ENCODE measurements at regions not wholly inside any gene's neighbourhood (a gene's known extent, or its start where the extent isn't known, plus 50 kb on each side); places are given as distances from the start of the nearest gene placed in this dataset.

DNA sequence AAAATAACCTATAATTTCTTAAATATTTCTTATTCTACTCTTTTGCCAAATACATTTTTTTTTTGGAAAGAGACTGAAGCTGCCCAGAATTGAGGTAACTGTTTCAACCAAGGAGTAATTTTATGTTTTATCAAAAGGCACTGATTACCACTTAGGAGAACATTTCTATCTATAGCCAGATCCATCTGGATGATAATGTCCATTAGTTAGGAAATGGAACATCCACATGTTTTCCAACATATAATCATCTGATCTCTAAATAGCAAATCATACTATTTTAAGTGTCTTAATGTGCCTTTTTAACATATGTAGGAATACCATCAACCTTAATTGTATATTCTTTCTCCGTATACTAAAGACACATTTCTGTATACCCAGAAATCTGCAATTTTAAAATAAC is 1068.9 kb downstream of the NXPH1 start:
- Histone ChIP-seq H3K4me2 (ENCODE audit: low read length) (no peak overlapping the region), H4K20me1 (ENCODE audit: insufficient read depth) (no peaks in the 10 kb centered on the region), H3F3A (ENCODE audit: insufficient read depth, low read length, poor library complexity, severe bottlenecking) (no peaks in the 10 kb centered on the region), H3K79me2 (replicated peaks; ENCODE audit: insufficient read depth, low read length) (no peaks in the 10 kb centered on the region), H2AFZ (ENCODE audit: low read depth, low read length) (no peak overlapping the region), H3K9ac (ENCODE audit: low read length) (no peak overlapping the region), H3K27me3 (ENCODE audit: insufficient read depth, low read depth, low read length) (no peaks in the 10 kb centered on the region), H3K9me2 (ENCODE audit: insufficient read depth, low read length) (no peaks in the 10 kb centered on the region), H3K27ac (ENCODE audit: low read length) (no peak overlapping the region), H3K9me3 (ENCODE audit: low read length) (no peaks in the 10 kb centered on the region), H3K36me3 (ENCODE audit: insufficient read depth, low read length) (no peaks in the 10 kb centered on the region), H3K4me3 (ENCODE audit: low read length) (no peak overlapping the region)
- TF ChIP-seq, protein P1, sequence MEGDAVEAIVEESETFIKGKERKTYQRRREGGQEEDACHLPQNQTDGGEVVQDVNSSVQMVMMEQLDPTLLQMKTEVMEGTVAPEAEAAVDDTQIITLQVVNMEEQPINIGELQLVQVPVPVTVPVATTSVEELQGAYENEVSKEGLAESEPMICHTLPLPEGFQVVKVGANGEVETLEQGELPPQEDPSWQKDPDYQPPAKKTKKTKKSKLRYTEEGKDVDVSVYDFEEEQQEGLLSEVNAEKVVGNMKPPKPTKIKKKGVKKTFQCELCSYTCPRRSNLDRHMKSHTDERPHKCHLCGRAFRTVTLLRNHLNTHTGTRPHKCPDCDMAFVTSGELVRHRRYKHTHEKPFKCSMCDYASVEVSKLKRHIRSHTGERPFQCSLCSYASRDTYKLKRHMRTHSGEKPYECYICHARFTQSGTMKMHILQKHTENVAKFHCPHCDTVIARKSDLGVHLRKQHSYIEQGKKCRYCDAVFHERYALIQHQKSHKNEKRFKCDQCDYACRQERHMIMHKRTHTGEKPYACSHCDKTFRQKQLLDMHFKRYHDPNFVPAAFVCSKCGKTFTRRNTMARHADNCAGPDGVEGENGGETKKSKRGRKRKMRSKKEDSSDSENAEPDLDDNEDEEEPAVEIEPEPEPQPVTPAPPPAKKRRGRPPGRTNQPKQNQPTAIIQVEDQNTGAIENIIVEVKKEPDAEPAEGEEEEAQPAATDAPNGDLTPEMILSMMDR (IDR thresholded peaks at IDR 0.05; ENCODE audit: poor library complexity, severe bottlenecking): no peak
- TF ChIP-seq EZH2 (IDR thresholded peaks at IDR 0.05; ENCODE audit: borderline replicate concordance, insufficient read depth, low read length, poor library complexity, severe bottlenecking) (no peak), EP300 (conservative IDR thresholded peaks at IDR 0.05; ENCODE audit: poor library complexity, severe bottlenecking) (no peak), MXI1 (conservative IDR thresholded peaks at IDR 0.05; ENCODE audit: poor library complexity, severe bottlenecking) (no peak), RAD21 (conservative IDR thresholded peaks at IDR 0.05) (no peak), SMC3 (conservative IDR thresholded peaks at IDR 0.05; ENCODE audit: poor library complexity) (no peak), POLR2AphosphoS5 (IDR thresholded peaks at IDR 0.05) (no peak)

DNA sequence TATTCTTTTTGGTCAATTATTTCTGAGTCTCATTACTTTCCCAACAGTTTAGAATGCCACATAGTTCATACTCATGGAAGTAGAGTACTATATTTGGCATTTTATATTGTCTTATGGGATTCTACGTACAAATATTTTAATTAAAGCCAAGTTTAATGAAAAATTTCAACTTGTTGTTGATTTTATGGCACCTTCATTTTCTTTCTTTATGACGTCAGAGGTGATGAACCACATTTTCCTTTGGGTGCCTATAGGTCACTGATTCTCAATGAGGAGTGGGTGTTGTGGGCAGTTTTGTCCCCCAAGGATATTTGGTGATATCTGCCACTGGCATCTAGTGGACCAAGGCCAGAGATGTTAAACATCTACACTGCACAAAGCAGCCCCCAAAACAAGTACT is 1071.3 kb downstream of the NXPH1 start:
- TF ChIP-seq TAF1 (IDR thresholded peaks at IDR 0.05; ENCODE audit: low read depth): no peak
- TF ChIP-seq, protein P1 (IDR thresholded peaks at IDR 0.05; ENCODE audit: poor library complexity, severe bottlenecking): no peak
- TF ChIP-seq SMC3 (conservative IDR thresholded peaks at IDR 0.05; ENCODE audit: poor library complexity): no peak
- TF ChIP-seq, protein P2, sequence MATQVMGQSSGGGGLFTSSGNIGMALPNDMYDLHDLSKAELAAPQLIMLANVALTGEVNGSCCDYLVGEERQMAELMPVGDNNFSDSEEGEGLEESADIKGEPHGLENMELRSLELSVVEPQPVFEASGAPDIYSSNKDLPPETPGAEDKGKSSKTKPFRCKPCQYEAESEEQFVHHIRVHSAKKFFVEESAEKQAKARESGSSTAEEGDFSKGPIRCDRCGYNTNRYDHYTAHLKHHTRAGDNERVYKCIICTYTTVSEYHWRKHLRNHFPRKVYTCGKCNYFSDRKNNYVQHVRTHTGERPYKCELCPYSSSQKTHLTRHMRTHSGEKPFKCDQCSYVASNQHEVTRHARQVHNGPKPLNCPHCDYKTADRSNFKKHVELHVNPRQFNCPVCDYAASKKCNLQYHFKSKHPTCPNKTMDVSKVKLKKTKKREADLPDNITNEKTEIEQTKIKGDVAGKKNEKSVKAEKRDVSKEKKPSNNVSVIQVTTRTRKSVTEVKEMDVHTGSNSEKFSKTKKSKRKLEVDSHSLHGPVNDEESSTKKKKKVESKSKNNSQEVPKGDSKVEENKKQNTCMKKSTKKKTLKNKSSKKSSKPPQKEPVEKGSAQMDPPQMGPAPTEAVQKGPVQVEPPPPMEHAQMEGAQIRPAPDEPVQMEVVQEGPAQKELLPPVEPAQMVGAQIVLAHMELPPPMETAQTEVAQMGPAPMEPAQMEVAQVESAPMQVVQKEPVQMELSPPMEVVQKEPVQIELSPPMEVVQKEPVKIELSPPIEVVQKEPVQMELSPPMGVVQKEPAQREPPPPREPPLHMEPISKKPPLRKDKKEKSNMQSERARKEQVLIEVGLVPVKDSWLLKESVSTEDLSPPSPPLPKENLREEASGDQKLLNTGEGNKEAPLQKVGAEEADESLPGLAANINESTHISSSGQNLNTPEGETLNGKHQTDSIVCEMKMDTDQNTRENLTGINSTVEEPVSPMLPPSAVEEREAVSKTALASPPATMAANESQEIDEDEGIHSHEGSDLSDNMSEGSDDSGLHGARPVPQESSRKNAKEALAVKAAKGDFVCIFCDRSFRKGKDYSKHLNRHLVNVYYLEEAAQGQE (IDR thresholded peaks at IDR 0.05; ENCODE audit: borderline replicate concordance): no peak
- TF ChIP-seq RAD21 (conservative IDR thresholded peaks at IDR 0.05): no peak
- TF ChIP-seq EZH2 (IDR thresholded peaks at IDR 0.05; ENCODE audit: borderline replicate concordance, insufficient read depth, low read length, poor library complexity, severe bottlenecking): no peak
- TF ChIP-seq POLR2AphosphoS5 (IDR thresholded peaks at IDR 0.05): no peak
- TF ChIP-seq MXI1 (conservative IDR thresholded peaks at IDR 0.05; ENCODE audit: poor library complexity, severe bottlenecking): no peak
- TF ChIP-seq EP300 (conservative IDR thresholded peaks at IDR 0.05; ENCODE audit: poor library complexity, severe bottlenecking): no peak
- Histone ChIP-seq H3K4me3 (ENCODE audit: low read length) (no peak overlapping the region), H3K9ac (ENCODE audit: low read length) (no peak overlapping the region), H4K20me1 (ENCODE audit: insufficient read depth) (no peaks in the 10 kb centered on the region), H2AFZ (ENCODE audit: low read depth, low read length) (no peak overlapping the region), H3K9me2 (ENCODE audit: insufficient read depth, low read length) (no peaks in the 10 kb centered on the region), H3K9me3 (ENCODE audit: low read length) (no peaks in the 10 kb centered on the region), H3F3A (ENCODE audit: insufficient read depth, low read length, poor library complexity, severe bottlenecking) (no peaks in the 10 kb centered on the region), H3K79me2 (replicated peaks; ENCODE audit: insufficient read depth, low read length) (no peaks in the 10 kb centered on the region), H3K27ac (ENCODE audit: low read length) (no peak overlapping the region), H3K4me2 (ENCODE audit: low read length) (no peak overlapping the region), H3K36me3 (ENCODE audit: insufficient read depth, low read length) (no peaks in the 10 kb centered on the region), H3K27me3 (ENCODE audit: insufficient read depth, low read depth, low read length) (no peaks in the 10 kb centered on the region)

Data from neural cell (in vitro differentiated cells).